PC-9 (cell line): ENCODE measurements at regions not wholly inside any gene's neighbourhood (a gene's known extent, or its start where the extent isn't known, plus 50 kb on each side); places are given as distances from the start of the nearest gene placed in this dataset.

ENCODE experiments used
- CTCF ChIP-seq: fragments of 200-600 bp; sonication (generic); conservative IDR thresholded peaks from 2 replicates; pipeline ENCODE4 v1.6.1; 2017; ENCODE audit warnings: mixed run types, antibody characterized with exemption, mild to moderate bottlenecking, moderate library complexity
- EZH2 ChIP-seq: fragments of 200-600 bp; sonication (generic); IDR thresholded peaks from 2 replicates; pipeline ENCODE4 v1.8.0; 2017; ENCODE audit warnings: antibody characterized with exemption, low read depth

- no peak for TF ChIP-seq EZH2
- TF ChIP-seq CTCF: no peak
Measured at GRCh38 chr13:78133511-78133910, 214.9 kb upstream of the EDNRB start.
